ENCODE measurements at regions not wholly inside any gene's neighbourhood (a gene's known extent, or its start where the extent isn't known, plus 50 kb on each side); places are given as distances from the start of the nearest gene placed in this dataset.
"Not testable (repeated sequence)": the region's sequence is repeated elsewhere in the genome, so short reads cannot be mapped to it uniquely, and the experiment has no call there.

DNA sequence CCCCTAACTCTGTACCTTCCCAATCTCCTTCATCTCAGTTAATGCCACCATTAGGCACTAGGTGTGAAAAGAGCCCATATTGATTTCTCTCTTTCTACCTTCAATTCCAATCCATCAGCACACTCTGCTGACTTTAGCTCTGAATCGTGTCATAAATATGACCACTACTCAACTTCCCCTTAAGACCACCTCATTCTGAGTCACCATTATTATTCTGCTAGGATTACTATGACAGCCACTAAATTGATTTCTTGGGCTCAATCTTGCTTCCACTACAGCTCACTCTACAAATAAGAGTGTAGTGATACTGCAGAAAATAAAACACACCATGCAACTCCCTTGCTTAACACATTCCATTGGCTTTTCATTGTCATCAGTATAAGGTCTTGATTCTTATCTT, 1449.0 kb upstream of the FLRT2 start:
- no peak for FAIRE-seq

GRCh38 chr14:84084056-84084630, 1445.8 kb upstream of the FLRT2 start:
- no peak for FAIRE-seq
- no peak for DNase-seq (ENCODE audit: extremely low spot score, insufficient read length, low read depth)

More for the DNA sequence above, 1449.0 kb upstream of the FLRT2 start:
- DNase-seq (ENCODE audit: extremely low spot score, insufficient read length, low read depth), result no peak

DNA sequence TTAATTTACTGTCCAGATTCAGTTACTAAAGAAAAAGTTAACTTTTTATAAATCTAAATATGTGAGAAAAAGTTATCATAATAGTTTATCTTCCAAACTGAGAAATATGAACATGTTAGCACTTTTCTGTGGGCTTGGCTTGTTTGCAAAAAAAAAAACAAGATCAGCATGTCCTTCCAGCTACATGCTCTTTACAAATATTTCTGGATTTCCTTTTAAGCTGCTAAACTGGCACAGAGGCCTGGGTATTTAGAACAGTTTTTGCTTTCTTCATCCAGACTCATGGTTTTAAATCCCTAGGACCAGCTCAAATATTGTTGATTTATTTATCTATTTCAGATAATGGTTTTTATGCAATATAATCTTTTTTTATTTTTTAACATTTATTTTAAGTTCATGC, 1444.5 kb upstream of the FLRT2 start:
- FAIRE-seq (no peak), DNase-seq (ENCODE audit: extremely low spot score, insufficient read length, low read depth) (no peak)

- DNase-seq (ENCODE audit: extremely low spot score, insufficient read length, low read depth), result no peak
- no peak for FAIRE-seq
Measured at GRCh38 chr14:84086714-84087113, 1443.2 kb upstream of the FLRT2 start.

- no peak for DNase-seq (ENCODE audit: extremely low spot score, insufficient read length, low read depth)
- no peak for FAIRE-seq
Measured at GRCh38 chr14:84087986-84088531, 1441.9 kb upstream of the FLRT2 start.

GRCh38 chr14:84090837-84091236, 1439.1 kb upstream of the FLRT2 start:
- FAIRE-seq, result no peak
- DNase-seq (ENCODE audit: extremely low spot score, insufficient read length, low read depth), result no peak

DNA sequence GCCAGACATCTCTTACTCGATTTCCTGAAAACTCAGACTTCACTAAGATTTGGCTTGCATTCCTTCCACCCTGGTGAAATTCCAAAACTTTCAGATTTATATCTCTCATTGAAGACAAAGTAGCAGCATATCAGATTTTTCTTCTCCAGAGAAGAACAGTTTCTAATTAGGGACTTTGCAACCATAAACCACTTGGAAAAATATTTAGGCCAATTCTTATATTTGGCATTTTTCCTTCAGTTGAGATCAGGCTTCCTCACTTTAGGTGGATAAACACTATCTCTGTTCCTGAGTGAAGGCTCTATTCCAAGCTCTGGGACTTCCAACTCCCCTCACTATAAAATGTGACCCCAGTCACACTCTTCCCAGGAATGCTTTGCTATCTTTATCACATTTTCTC, 1434.3 kb upstream of the FLRT2 start:
- FAIRE-seq, result no peak
- no peak for DNase-seq (ENCODE audit: extremely low spot score, insufficient read length, low read depth)

DNA sequence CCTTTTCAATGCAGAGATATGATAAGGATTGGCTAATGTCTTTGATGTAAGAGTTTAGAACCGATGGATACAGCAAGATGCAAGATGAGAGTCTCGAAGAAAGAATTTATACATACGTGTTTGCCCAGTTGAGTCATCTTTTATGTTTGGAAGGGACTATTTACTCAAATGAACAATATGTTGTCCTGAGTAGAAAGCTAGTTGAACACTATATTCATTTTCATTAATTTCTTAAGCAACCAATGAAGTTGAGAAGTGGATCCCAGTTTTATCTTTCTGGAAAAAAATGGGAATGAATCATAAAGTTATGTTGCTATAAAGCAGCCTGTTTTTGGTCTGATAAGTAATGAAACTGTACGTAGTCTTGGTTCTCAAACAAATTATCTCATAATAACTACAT, 1431.7 kb upstream of the FLRT2 start:
- DNase-seq (ENCODE audit: extremely low spot score, insufficient read length, low read depth), result no peak
- no peak for FAIRE-seq

GRCh38 chr14:84099560-84099959, 1430.4 kb upstream of the FLRT2 start:
- not testable (repeated sequence) for DNase-seq (ENCODE audit: extremely low spot score, insufficient read length, low read depth); FAIRE-seq

DNA sequence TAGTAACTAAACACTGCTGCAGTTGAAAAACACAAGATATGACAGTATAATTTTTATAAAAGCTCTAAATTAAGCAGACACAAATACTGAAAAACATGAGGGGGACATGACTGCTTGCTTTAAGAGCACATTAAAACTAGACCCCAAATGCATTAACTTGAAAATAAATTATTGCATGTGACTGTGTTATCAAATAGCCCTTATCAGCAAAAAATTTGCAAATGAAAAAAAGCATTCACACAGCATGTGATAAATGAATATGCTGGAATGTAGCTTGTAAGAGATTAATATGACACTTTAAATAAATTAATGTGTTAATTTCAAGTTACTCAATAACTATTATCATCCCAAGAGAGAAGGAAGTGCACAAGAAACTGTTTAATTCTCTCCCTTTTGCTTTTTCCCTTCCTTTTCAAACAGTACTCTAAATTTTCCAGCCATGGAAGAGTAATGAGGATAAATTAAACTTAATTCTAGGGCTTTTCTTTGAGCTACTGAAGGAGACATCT, 1422.1 kb upstream of the FLRT2 start:
- no peak for FAIRE-seq
- DNase-seq (ENCODE audit: extremely low spot score, insufficient read length, low read depth), result no peak

GRCh38 chr14:84108746-84109457, 1421.0 kb upstream of the FLRT2 start:
- no peak for DNase-seq (ENCODE audit: extremely low spot score, insufficient read length, low read depth)
- no peak for FAIRE-seq

DNA sequence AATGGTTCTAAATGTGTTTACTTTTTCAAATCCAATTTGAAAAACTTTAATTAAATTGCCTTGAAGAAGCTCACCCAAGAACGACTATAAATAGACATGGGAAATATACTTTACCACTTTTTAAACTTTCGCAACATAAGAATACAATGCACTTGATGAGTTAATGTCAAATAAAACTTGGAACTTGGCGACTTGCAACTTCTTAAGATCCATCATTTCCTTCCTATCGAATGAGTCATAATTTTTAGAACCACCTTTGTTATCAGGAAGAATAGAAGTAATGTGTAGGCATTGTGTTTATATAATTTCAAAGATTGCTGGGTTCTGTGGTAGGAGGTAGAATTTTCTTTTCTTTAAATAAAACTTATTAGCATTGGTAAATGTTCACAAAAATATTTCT, 1417.4 kb upstream of the FLRT2 start:
- no peak for FAIRE-seq

GRCh38 chr14:84125676-84126075, 1404.3 kb upstream of the FLRT2 start:
- DNase-seq (ENCODE audit: extremely low spot score, insufficient read length, low read depth), result no peak
- no peak for FAIRE-seq

More for the DNA sequence above, 1417.4 kb upstream of the FLRT2 start:
- no peak for DNase-seq (ENCODE audit: extremely low spot score, insufficient read length, low read depth)

DNA sequence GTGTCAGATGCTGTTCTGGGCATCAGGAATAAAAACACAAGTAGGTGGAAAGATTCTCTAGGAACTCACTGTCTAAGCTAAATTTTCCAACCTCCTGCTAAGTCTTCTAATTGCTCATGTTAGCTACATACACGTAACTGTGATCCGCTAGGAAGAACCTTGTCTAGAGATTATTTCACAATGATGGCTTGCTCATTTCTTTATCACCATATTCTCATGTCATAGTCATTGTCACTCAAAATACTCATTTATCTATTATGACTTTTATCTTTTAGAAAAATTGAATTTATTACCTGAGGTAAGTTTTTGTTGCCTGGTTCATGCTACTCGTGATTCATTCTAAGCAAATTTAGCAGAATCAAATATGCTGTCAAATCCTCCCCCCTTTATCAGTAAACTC, 1402.4 kb upstream of the FLRT2 start:
- FAIRE-seq (no peak), DNase-seq (ENCODE audit: extremely low spot score, insufficient read length, low read depth) (no peak)

DNA sequence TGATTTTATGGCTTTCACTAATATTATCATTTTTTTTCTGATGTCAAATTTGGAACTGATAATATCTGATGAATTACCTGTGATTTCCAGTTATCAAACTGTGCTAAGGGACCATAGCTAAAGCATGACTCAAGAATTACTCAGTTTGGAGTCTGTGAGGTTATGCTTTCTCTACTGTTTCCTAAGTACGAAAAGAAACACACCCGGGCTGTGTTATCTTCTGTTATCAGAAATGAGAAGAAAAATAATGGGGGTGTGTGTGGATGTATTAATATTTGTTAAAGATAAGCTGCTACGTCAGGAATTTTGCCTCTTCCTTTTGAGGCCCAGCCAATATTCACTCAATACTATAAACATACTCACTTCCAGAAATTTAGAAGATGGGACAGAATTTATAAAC, 1401.9 kb upstream of the FLRT2 start:
- no peak for FAIRE-seq

DNA sequence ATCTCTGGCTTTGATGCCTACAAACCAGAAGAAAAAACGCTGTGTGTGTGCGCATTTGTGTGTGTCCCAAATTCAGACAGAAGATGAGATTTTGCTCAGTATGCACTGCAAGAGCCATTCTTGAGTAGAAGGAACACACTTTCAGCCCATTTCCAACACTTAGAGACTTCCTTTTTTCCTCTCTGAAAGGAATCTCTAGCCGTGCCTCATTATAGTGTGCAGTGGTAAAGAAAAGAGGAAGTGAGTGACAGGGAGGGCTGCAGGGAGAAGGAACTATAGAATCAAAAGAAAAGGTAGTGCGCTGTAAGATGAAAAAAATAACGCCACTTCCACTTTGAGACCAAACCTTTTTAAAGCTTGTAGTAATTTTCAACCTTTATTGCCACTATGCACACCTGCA, 1400.9 kb upstream of the FLRT2 start:
- DNase-seq (ENCODE audit: extremely low spot score, insufficient read length, low read depth) (no peak), FAIRE-seq (no peak)

More for the DNA sequence above, 1401.9 kb upstream of the FLRT2 start:
- DNase-seq (ENCODE audit: extremely low spot score, insufficient read length, low read depth), result no peak

- no peak for DNase-seq (ENCODE audit: extremely low spot score, insufficient read length, low read depth)
- FAIRE-seq, result no peak
Measured at GRCh38 chr14:84129941-84130340, 1400.0 kb upstream of the FLRT2 start.

DNA sequence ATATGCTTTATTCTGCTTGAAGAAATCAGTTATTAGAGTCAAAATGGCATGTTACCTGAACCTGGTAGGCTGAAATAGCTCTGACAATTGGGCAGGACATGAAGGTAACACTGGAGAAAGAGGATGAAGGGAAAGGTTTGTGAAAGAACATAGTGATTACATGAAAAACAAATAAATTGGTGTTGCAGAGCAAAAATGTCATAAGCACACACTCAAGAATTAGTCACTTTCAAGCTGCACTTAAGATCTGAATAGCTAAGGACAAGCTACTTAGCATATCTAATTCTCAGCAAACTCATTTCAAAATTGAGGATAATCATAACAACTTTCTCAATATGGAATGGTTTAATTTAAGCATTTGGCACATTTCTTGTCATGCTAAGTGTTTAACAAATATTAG, 1398.0 kb upstream of the FLRT2 start:
- DNase-seq (ENCODE audit: extremely low spot score, insufficient read length, low read depth), result no peak
- FAIRE-seq, result no peak

DNA sequence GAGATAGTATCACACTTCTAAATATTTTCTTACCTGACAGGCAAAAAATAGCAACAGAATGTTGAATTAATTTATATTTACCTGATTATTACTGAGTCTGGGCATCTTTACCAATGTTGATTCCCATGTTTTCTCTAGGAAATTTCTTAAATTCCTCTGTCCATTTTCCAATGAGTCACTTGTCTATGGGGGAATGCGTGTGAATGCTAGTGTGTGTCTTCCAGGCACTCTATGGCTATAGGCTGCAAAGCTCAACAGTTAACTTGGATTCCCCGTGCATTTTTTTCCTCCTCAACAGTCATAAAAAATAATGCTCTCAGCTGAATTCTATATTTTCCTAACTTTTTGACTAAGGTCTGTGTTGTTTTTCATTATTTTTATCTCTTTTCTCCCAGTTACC, 1385.8 kb upstream of the FLRT2 start:
- FAIRE-seq (no peak), DNase-seq (ENCODE audit: extremely low spot score, insufficient read length, low read depth) (no peak)

GRCh38 chr14:84152452-84152851, 1377.5 kb upstream of the FLRT2 start:
- FAIRE-seq, result no peak
- no peak for DNase-seq (ENCODE audit: extremely low spot score, insufficient read length, low read depth)

- DNase-seq (ENCODE audit: extremely low spot score, insufficient read length, low read depth) (no peak), FAIRE-seq (no peak)
Measured at GRCh38 chr14:84162633-84163032, 1367.3 kb upstream of the FLRT2 start.
